HFF-Myc (cell line): ENCODE measurements at regions not wholly inside any gene's neighbourhood (a gene's known extent, or its start where the extent isn't known, plus 50 kb on each side); places are given as distances from the start of the nearest gene placed in this dataset.
A peak's percentile ranks its signal among the peaks of the same experiment; 100 is the strongest.

Experiments used
- DNase-seq: peaks from one replicate; pipeline ENCODE4 v3.0.0-alpha.2; 2011; ENCODE audit warnings: low read depth; ENCODE audit errors: extremely low read depth
- H3K4me3 ChIP-seq: replicated peaks from 2 replicates; pipeline ENCODE4 v1.5.1; 2011; ENCODE audit warnings: low read depth, mild to moderate bottlenecking, control low read depth, low read length
- TF ChIP-seq, protein P1 (sequence below): IDR thresholded peaks from 2 replicates; pipeline ENCODE4 v1.5.1; 2012; ENCODE audit warnings: mild to moderate bottlenecking, low read depth, low read length, control low read depth; ENCODE audit errors: missing control alignments

DNA sequence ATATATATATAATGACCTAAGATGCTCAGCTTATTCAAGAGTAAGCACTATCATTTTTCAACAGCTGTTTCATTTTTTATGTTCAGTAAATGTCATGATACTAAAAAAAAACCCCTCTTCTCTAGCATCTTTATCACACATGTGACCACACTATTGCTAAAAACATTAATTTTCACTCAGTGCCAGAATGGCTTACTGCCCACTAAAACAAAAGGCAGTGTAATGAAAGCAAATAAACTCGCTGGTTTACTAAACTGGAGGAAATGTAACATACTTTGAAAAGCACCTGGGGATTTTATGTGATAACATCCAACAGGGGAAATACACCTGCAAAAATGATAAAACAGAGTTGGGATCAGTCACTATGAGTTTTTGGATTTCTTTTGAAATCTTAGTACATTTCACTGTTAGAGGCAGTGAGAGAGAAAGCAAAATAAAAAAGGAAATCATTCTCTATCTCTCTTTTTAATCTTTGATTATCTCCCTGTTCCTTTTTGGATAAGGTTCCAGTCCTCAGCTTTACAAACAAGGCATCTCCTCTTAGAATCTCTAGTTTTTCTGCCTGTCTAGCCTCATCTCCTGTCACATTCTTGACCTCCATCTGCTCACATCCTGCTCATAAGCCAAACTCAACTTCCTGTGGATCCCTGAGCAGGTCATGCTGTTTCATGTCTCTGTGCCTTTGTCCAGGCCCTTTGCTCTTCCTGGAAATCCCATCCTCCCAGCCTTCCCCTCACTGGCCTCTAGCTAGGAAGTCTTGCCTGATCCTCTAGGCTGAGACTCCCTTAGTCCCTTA, 338.0 kb downstream of the MAN2A1 start:
- DNase-seq: no peak
- no peak overlapping the region for H3K4me3 ChIP-seq
- TF ChIP-seq, protein P1, sequence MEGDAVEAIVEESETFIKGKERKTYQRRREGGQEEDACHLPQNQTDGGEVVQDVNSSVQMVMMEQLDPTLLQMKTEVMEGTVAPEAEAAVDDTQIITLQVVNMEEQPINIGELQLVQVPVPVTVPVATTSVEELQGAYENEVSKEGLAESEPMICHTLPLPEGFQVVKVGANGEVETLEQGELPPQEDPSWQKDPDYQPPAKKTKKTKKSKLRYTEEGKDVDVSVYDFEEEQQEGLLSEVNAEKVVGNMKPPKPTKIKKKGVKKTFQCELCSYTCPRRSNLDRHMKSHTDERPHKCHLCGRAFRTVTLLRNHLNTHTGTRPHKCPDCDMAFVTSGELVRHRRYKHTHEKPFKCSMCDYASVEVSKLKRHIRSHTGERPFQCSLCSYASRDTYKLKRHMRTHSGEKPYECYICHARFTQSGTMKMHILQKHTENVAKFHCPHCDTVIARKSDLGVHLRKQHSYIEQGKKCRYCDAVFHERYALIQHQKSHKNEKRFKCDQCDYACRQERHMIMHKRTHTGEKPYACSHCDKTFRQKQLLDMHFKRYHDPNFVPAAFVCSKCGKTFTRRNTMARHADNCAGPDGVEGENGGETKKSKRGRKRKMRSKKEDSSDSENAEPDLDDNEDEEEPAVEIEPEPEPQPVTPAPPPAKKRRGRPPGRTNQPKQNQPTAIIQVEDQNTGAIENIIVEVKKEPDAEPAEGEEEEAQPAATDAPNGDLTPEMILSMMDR: no peak

DNA sequence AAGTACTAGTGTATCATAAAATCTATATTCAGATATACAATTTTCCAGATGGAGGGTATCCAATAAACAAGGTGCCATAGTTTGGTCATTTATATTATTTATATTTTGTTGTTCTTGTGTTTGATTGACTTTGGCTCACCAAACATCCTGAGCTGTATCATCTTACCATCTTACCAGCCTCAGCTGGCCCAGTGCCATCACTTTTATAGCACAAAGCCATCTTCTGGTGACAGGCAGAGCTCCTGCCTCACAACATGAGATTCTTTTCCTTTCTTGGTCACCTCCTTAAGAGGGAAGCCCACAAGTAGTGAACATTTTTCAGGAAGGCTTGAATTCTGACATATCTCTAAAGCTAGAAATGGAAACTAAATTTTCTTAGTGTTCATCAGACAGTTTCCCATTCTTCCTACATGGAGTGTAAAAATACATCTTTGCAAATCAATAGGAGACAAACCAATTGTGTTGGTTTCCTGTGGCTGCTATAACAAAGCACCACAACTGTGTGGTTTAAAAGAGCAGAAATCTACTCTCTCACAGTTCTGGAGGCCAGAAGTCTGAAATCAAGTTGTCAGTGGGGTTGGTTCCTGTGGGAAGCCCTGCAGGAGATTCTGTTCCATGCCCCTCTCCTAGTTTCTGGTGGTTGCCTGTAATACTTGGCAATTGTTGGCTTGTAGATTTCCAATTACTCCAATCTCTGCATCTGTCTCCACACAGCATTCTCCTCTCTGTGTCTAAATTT, 341.8 kb downstream of the MAN2A1 start:
- no peak for DNase-seq
- H3K4me3 ChIP-seq: no peak overlapping the region
- TF ChIP-seq, protein P1: no peak

DNA sequence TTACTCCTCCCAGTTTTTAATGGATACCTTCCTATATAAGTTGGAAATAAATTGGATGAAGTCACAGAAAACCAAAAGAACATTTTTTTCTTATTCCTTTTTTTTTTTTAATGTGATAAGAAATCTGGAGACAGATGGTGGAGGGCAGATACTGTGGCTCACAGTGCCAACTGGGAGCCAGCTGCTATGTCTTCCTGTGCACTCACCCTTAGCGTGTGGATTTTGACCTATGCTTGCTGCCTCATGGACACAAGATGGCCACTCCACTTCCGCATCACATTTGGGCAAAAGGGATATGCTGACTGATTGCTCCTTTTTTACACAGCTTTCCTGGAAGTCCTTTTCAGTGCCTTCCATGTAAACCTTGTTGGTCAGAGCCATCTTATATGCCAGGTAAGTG, 342.6 kb downstream of the MAN2A1 start:
- TF ChIP-seq, protein P1: no peak
- DNase-seq: no peak
- H3K4me3 ChIP-seq: no peak overlapping the region

DNA sequence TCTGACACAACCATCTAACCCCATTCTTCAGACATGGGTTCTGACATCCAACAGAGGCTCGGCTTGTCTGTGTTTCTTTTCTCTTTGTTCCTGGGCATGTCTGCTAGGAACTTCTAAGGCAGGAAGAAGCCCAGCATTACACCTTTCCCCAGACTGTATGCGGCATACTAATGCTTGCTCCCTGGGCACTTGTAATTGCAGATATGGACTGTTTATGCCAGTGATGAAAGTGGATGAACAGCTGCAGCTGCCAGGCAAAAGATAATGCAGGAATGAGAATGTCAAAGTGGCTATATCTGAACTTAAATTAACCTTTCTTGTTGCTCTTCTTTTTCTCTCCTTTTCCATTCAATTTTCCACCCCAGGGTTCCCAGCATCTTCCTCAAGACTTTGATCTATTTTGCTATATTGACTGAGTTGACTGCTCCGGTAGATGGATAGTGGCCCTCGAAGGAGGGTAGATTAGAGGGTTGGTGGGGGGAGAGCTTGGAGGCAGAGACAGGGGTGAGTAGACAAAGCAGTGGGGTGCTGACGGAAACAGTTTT, 344.4 kb downstream of the MAN2A1 start:
- no peak overlapping the region for H3K4me3 ChIP-seq
- TF ChIP-seq, protein P1: no peak
- no peak for DNase-seq

DNA sequence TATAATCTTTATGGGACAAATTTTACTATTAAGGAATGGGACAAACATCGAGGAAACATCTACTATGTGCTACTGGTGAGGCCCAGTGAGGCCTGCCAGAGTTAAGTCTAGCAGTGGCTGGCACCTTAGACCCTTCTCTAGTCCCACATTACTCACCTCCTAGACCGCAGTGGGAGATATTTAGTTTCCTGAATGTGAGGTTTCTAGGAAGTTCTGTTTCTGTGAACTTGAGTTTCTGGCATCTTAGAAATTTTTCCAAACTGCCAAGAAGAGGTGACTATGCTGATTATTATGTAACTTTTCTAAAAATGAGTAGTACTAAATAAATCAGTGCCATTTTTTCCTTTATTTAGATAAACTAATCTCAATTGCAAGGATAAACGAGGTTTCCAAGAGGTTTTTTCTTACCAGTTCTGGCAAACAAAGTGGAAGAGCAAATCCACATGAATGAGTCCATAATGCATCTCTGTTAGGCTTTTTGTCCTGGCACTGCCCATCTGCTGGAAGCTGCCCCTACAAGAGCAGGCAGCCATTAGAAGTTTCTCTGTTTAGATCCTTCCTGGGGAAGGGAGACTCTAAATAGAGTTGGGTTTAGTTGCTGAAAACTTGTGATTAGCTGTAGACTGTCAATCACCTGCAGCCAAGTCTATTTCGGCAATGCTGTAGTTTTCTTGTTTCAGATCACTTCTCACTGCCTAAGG, 348.7 kb downstream of the MAN2A1 start:
- TF ChIP-seq, protein P1: no peak
- DNase-seq: no peak
- H3K4me3 ChIP-seq: no peak overlapping the region

DNA sequence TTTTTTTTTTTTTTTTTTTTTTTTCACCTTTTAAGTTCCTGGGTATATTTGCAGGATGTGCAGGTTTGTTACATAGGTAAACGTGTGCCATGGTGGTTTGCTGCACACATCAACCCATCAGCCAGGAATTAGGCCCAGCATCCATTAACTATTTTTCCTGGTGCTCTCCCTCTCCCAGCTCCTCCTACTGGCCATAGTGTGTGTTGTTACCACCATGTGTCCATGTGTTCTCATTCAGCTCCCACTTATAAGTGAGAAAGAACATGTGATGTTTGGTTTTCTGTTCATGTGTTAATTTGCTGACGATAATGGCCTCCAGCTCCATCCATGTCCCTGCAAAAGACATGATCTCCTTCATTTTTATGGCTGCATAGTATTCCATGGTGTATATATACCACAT, 350.5 kb downstream of the MAN2A1 start:
- no peak overlapping the region for H3K4me3 ChIP-seq
- TF ChIP-seq, protein P1: peak; percentile 15
- no peak for DNase-seq
